ENCODE measurements at regions not wholly inside any gene's neighbourhood (a gene's known extent, or its start where the extent isn't known, plus 50 kb on each side); places are given as distances from the start of the nearest gene placed in this dataset.

GRCh38 chr20:22717466-22717865 is 133.1 kb upstream of the FOXA2 start:
- ATAC-seq (peak in 3 of 4 donors; percentile 59 to 79 (median 67)), DNase-seq (no peak), FAIRE-seq (no peak)
- H3K4me1 ChIP-seq: no peaks in the 10 kb centered on the region
- no peaks in the 10 kb centered on the region for H3K27me3 ChIP-seq
- intact Hi-C loops (cut with DNase I): no loop called here
- H3K27ac ChIP-seq: no peak overlapping the region
- H3K9me3 ChIP-seq: no peaks in the 10 kb centered on the region
- no peaks in the 10 kb centered on the region for H3K36me3 ChIP-seq
- no peak overlapping the region for H3K4me3 ChIP-seq
- WGBS, 2 donors: 39 to 44% methylated on average over 4 of the region's 4 CpGs
- TF ChIP-seq CTCF (IDR thresholded peaks at IDR 0.05): no peak

- 29 to 30% methylated on average over 7 of the region's 7 CpGs for WGBS, 2 donors
- intact Hi-C loops (cut with DNase I): no loop called here
- ATAC-seq (no peak), FAIRE-seq (no peak), DNase-seq (no peak)
- Histone ChIP-seq H3K27ac (no peak overlapping the region), H3K27me3 (no peaks in the 10 kb centered on the region), H3K9me3 (no peaks in the 10 kb centered on the region), H3K4me3 (no peak overlapping the region), H3K36me3 (no peaks in the 10 kb centered on the region), H3K4me1 (no peaks in the 10 kb centered on the region)
- no peak for TF ChIP-seq CTCF (IDR thresholded peaks at IDR 0.05)
Observed at GRCh38 chr20:22719167-22719591, 134.8 kb upstream of the FOXA2 start.

- H3K4me3 ChIP-seq: no peak overlapping the region
- 74 to 80% methylated on average over 2 of the region's 2 CpGs for WGBS, 2 donors
- no peaks in the 10 kb centered on the region for H3K36me3 ChIP-seq
- intact Hi-C loops (cut with DNase I): no loop called here
- H3K4me1 ChIP-seq: no peaks in the 10 kb centered on the region
- FAIRE-seq (no peak), DNase-seq (no peak), ATAC-seq (no peak)
- no peak overlapping the region for H3K27ac ChIP-seq
- no peak for TF ChIP-seq CTCF (IDR thresholded peaks at IDR 0.05)
- H3K9me3 ChIP-seq: no peaks in the 10 kb centered on the region
- H3K27me3 ChIP-seq: peaks cover 0 to 2% (median 0%) of the 10 kb centered on the region in 4 donors
Observed at GRCh38 chr20:22720206-22720605, 135.8 kb upstream of the FOXA2 start.

GRCh38 chr20:22722811-22723210 is 138.4 kb upstream of the FOXA2 start:
- intact Hi-C loops (cut with DNase I): no loop called here
- Histone ChIP-seq H3K27ac (no peak overlapping the region), H3K9me3 (no peaks in the 10 kb centered on the region), H3K4me3 (no peak overlapping the region), H3K36me3 (no peaks in the 10 kb centered on the region), H3K4me1 (no peaks in the 10 kb centered on the region), H3K27me3 (peaks cover 0 to 3% (median 0%) of the 10 kb centered on the region in 4 donors)
- 20 to 31% methylated on average over 1 of the region's 1 CpG for WGBS, 2 donors
- ATAC-seq (no peak), DNase-seq (no peak), FAIRE-seq (no peak)
- no peak for TF ChIP-seq CTCF (IDR thresholded peaks at IDR 0.05)

GRCh38 chr20:22723659-22724058 is 139.3 kb upstream of the FOXA2 start:
- DNase-seq: no peak
- Histone ChIP-seq H3K36me3 (no peaks in the 10 kb centered on the region), H3K27ac (no peak overlapping the region), H3K4me3 (no peak overlapping the region), H3K27me3 (peaks cover 0 to 3% (median 0%) of the 10 kb centered on the region in 4 donors), H3K9me3 (no peaks in the 10 kb centered on the region), H3K4me1 (no peaks in the 10 kb centered on the region)
- 57 to 60% methylated on average over 2 of the region's 2 CpGs for WGBS, 2 donors
- FAIRE-seq: no peak
- no peak for ATAC-seq
- intact Hi-C loops (cut with DNase I): no loop called here
- TF ChIP-seq CTCF (IDR thresholded peaks at IDR 0.05): no peak
